Sigmoid colon (tissue), 6 donors: ENCODE measurements at regions not wholly inside any gene's neighbourhood (a gene's known extent, or its start where the extent isn't known, plus 50 kb on each side); places are given as distances from the start of the nearest gene placed in this dataset.

Source experiments
- DNase-seq: peaks from one replicate; pipeline ENCODE4 v3.0.0-alpha.2; 2019
- H3K27ac ChIP-seq, 4 donors: fragments of 200-600 bp; sonication (generic); one replicate each; pipeline ENCODE4 v1.5.1; 2016 to 2019; ENCODE audit warnings: mild to moderate bottlenecking in 1 of 4
- H3K27me3 ChIP-seq, 3 donors: fragments of 200-600 bp; sonication (generic); one replicate each; pipeline ENCODE4 v1.5.1; 2019; ENCODE audit warnings: mild to moderate bottlenecking in 1 of 3
- H3K36me3 ChIP-seq, 4 donors: fragments of 200-600 bp; sonication (generic); one replicate each; pipeline ENCODE4 v1.5.1; 2016 to 2019
- H3K4me1 ChIP-seq, 4 donors: fragments of 200-600 bp; sonication (generic); one replicate each; pipeline ENCODE4 v1.5.1; 2017 to 2019
- H3K4me3 ChIP-seq, 4 donors: fragments of 200-600 bp; sonication (generic); one replicate each; pipeline ENCODE4 v1.5.1; 2017 to 2019; ENCODE audit warnings: mild to moderate bottlenecking in 2 of 4, moderate library complexity in 1 of 4
- H3K9me3 ChIP-seq, 4 donors: fragments of 200-600 bp in 3 of 4; sonication (generic) in 3 of 4; one replicate each; pipeline versions ENCODE4 v1.5.1 to v1.6.1; 2013 to 2019
- CTCF ChIP-seq, 4 experiments: fragments of 450-650 bp in 3 of 4; fragments of 200-600 bp in 1 of 4; IDR thresholded peaks; one replicate each; pipeline ENCODE4 v1.5.1; 2016 to 2019; ENCODE audit warnings: antibody characterized with exemption in 4 of 4, mild to moderate bottlenecking in 3 of 4, moderate library complexity in 2 of 4
- EP300 ChIP-seq, 4 donors: sonication (generic); formaldehyde crosslinking; IDR thresholded peaks; one replicate each; pipeline ENCODE4 v1.6.1; 2017; ENCODE audit warnings: antibody characterized with exemption in 4 of 4
- POLR2A ChIP-seq, 2 donors: fragments of 450-650 bp; IDR thresholded peaks; one replicate each; pipeline ENCODE4 v1.6.1; 2016; ENCODE audit warnings: antibody characterized with exemption in 2 of 2, mild to moderate bottlenecking in 2 of 2, moderate library complexity in 2 of 2
- POLR2AphosphoS5 ChIP-seq, 4 donors: sonication (generic); formaldehyde crosslinking; IDR thresholded peaks; one replicate each; pipeline ENCODE4 v1.6.1; 2017; ENCODE audit warnings: antibody characterized with exemption in 4 of 4
- WGBS, 2 donors: extraction: QIAGEN DNeasy Blood & Tissue Kit; methylation state at CpG; one replicate each; pipeline ENCODE4 v1.1.7; 2013; 5-methylcytosine and 5-hydroxymethylcytosine counted together
- intact Hi-C: fragments of 100-400 bp; cut with DNase I; formaldehyde crosslinking; loops from one replicate; pipeline ENCODE4 v1.15.1; 2023
- donor health status: healthy with polysubstance abuse.
- donor health status: healthy.

GRCh38 chr21:27740084-27740483 is 773.2 kb upstream of the ADAMTS5 start:
- no peaks in the 10 kb centered on the region for H3K9me3 ChIP-seq
- H3K27me3 ChIP-seq = no peaks in the 10 kb centered on the region
- H3K4me1 ChIP-seq = peaks cover 0 to 22% (median 0%) of the 10 kb centered on the region in 4 donors
- H3K36me3 ChIP-seq = no peaks in the 10 kb centered on the region
- H3K4me3 ChIP-seq = no peak overlapping the region
- 71 to 90% methylated on average over 5 of the region's 5 CpGs for WGBS, 2 donors
- H3K27ac ChIP-seq = no peak overlapping the region
- intact Hi-C loops = no loop called here
- TF ChIP-seq POLR2A (IDR thresholded peaks at IDR 0.05) (no peak), POLR2AphosphoS5 (IDR thresholded peaks at IDR 0.05) (no peak), EP300 (IDR thresholded peaks at IDR 0.05) (no peak), CTCF (IDR thresholded peaks at IDR 0.05) (no peak)
- DNase-seq = no peak

GRCh38 chr21:27739187-27739586 is 772.3 kb upstream of the ADAMTS5 start:
- no peak overlapping the region for H3K27ac ChIP-seq
- intact Hi-C loops = no loop called here
- no peak overlapping the region for H3K4me3 ChIP-seq
- no peaks in the 10 kb centered on the region for H3K27me3 ChIP-seq
- no peak for TF ChIP-seq EP300 (IDR thresholded peaks at IDR 0.05)
- no peak for TF ChIP-seq POLR2AphosphoS5 (IDR thresholded peaks at IDR 0.05)
- TF ChIP-seq CTCF (IDR thresholded peaks at IDR 0.05) = no peak
- TF ChIP-seq POLR2A (IDR thresholded peaks at IDR 0.05) = no peak
- DNase-seq = no peak
- no peaks in the 10 kb centered on the region for H3K9me3 ChIP-seq
- H3K36me3 ChIP-seq = no peaks in the 10 kb centered on the region
- 51 to 71% methylated on average over 1 of the region's 1 CpG for WGBS, 2 donors
- peaks cover 0 to 29% (median 3%) of the 10 kb centered on the region in 4 donors for H3K4me1 ChIP-seq

- 93 to 97% methylated on average over 3 of the region's 3 CpGs for WGBS, 2 donors
- TF ChIP-seq EP300 (IDR thresholded peaks at IDR 0.05) (no peak), CTCF (IDR thresholded peaks at IDR 0.05) (no peak), POLR2AphosphoS5 (IDR thresholded peaks at IDR 0.05) (no peak), POLR2A (IDR thresholded peaks at IDR 0.05) (no peak)
- Histone ChIP-seq H3K27ac (no peak overlapping the region), H3K9me3 (no peaks in the 10 kb centered on the region), H3K4me3 (no peak overlapping the region), H3K27me3 (no peaks in the 10 kb centered on the region), H3K36me3 (no peaks in the 10 kb centered on the region), H3K4me1 (peaks cover 0 to 27% (median 7%) of the 10 kb centered on the region in 4 donors)
- intact Hi-C loops = no loop called here
- DNase-seq = no peak
Measured at GRCh38 chr21:27735699-27736098, 768.8 kb upstream of the ADAMTS5 start.

- H3K27ac ChIP-seq = peak overlapping the region in 2 of 4 donors; percentile 11 to 16
- no peaks in the 10 kb centered on the region for H3K36me3 ChIP-seq
- intact Hi-C loops = no loop called here
- no peak for DNase-seq
- H3K4me1 ChIP-seq = peaks cover 0 to 15% (median 7%) of the 10 kb centered on the region in 4 donors
- no peaks in the 10 kb centered on the region for H3K9me3 ChIP-seq
- TF ChIP-seq EP300 (IDR thresholded peaks at IDR 0.05) (no peak), CTCF (IDR thresholded peaks at IDR 0.05) (no peak), POLR2AphosphoS5 (IDR thresholded peaks at IDR 0.05) (no peak), POLR2A (IDR thresholded peaks at IDR 0.05) (no peak)
- H3K27me3 ChIP-seq = no peaks in the 10 kb centered on the region
- H3K4me3 ChIP-seq = no peak overlapping the region
Measured at GRCh38 chr21:27734146-27734545, 767.3 kb upstream of the ADAMTS5 start.

- Histone ChIP-seq H3K27ac (peak overlapping the region in 3 of 4 donors; percentile 56 to 70 (median 61)), H3K4me3 (no peak overlapping the region), H3K27me3 (no peaks in the 10 kb centered on the region), H3K9me3 (no peaks in the 10 kb centered on the region), H3K36me3 (no peaks in the 10 kb centered on the region), H3K4me1 (peaks cover 0 to 25% (median 18%) of the 10 kb centered on the region in 4 donors)
- intact Hi-C loops = loop anchor here (5.0 kb wide), 1 partner anchor 116 kb away; no protein-coding TSS in a partner anchor
- TF ChIP-seq POLR2A (IDR thresholded peaks at IDR 0.05) (no peak), EP300 (IDR thresholded peaks at IDR 0.05) (peak; percentile 29 to 90 (median 54)), POLR2AphosphoS5 (IDR thresholded peaks at IDR 0.05) (peak; percentile 85 to 90 (median 88))
- 48 to 72% methylated on average over 1 of the region's 1 CpG for WGBS, 2 donors
- DNase-seq = peak; percentile 77
Measured at GRCh38 chr21:27725916-27726315, 759.0 kb upstream of the ADAMTS5 start.
